NCI-H460 (cell line): ENCODE measurements at regions not wholly inside any gene's neighbourhood (a gene's known extent, or its start where the extent isn't known, plus 50 kb on each side); places are given as distances from the start of the nearest gene placed in this dataset.

Source experiments
- DNase-seq: peaks from one replicate; pipeline ENCODE4 v3.0.0-alpha.2; 2016; ENCODE audit warnings: low read depth; ENCODE audit errors: extremely low read depth
- small RNA-seq, 2 experiments: library from RNA; depleted of rRNA; stranded (forward); fragments of <200 nt; gene quantifications; one replicate each; pipeline ENCODE3, GENCODE V24; 2014

GRCh38 chr3:59116233-59116537 is 66.4 kb upstream of the CFAP20DC start:
- DNase-seq: no peak

- no peak for DNase-seq
These were observed 65.8 kb upstream of the CFAP20DC start for GRCh38 chr3:59115364-59116232.

- DNase-seq: no peak
These were observed 58.3 kb upstream of the CFAP20DC start for GRCh38 chr3:59107856-59108815.

GRCh38 chr3:59106085-59106648 is 56.3 kb upstream of the CFAP20DC start:
- no peak for DNase-seq

GRCh38 chr3:59103552-59103951 is 53.7 kb upstream of the CFAP20DC start:
- DNase-seq: no peak

GRCh38 chr3:59101231-59101736 is 51.5 kb upstream of the CFAP20DC start:
- no peak for DNase-seq

Small RNAs in the stretch of these regions (small RNA-seq; reads per million reads assigned to genes)
- gene RF00017: 0 reads per million in 2 experiments
